Endothelial cell of umbilical vein (primary cell): ENCODE measurements at regions not wholly inside any gene's neighbourhood (a gene's known extent, or its start where the extent isn't known, plus 50 kb on each side); places are given as distances from the start of the nearest gene placed in this dataset.

Source experiments
- BruUV-seq: library from RNA; stranded (reverse); fragments of 400-500 nt; replicated peaks from 2 replicates; lab custom pipeline; 2021; lab: Mats Ljungman, UMichigan
- CTCF ChIA-PET: fragments of 300-600, 350-600 bp; sonication (Branson Sonifier 250); formaldehyde crosslinking; loops from one replicate; lab custom pipeline; 2021; ENCODE audit warnings: antibody characterized with exemption, inconsistent platforms; lab: Charles Lee
- POLR2A ChIA-PET: fragments of 300-600, 350-600 bp; sonication (Branson Sonifier 250); formaldehyde crosslinking; loops from one replicate; lab custom pipeline; 2021; ENCODE audit warnings: antibody characterized with exemption, inconsistent platforms; lab: Charles Lee
- DNase-seq: peaks from one replicate; pipeline ENCODE4 v3.0.0-alpha.2; 2011; ENCODE audit warnings: low read depth, low spot score
- FAIRE-seq: peaks from 2 replicates; lab custom pipeline; 2011; peaks lifted over from hg19 to GRCh38; lab: Jason Lieb, UNC
- H2AFZ ChIP-seq: 2 replicates; pipeline ENCODE4 v1.6.0; 2012; ENCODE audit warnings: low read depth, low read length, control low read depth, inconsistent platforms
- H3K27ac ChIP-seq: 2 replicates; pipeline ENCODE4 v1.5.1; 2011; ENCODE audit warnings: low read depth, mild to moderate bottlenecking, control low read depth, low read length, moderate library complexity; ENCODE audit not compliant: insufficient read depth
- H3K27me3 ChIP-seq, 2 experiments: 2 replicates each; pipeline versions ENCODE4 v1.6.0 to v1.6.1; 2011; ENCODE audit warnings: low read length in 2 of 2, mixed read lengths in 1 of 2; ENCODE audit not compliant: control insufficient read depth in 2 of 2, insufficient read depth in 2 of 2
- H3K36me3 ChIP-seq, 2 experiments: 2 replicates in 1 of 2; 3 replicates in 1 of 2; pipeline ENCODE4 v1.5.1; 2011; ENCODE audit warnings: low read length in 2 of 2, mild to moderate bottlenecking in 1 of 2, moderate library complexity in 1 of 2; ENCODE audit not compliant: control insufficient read depth in 2 of 2, insufficient read depth in 2 of 2; ENCODE audit errors: extremely low read depth in 1 of 2
- H3K4me1 ChIP-seq: 3 replicates; pipeline ENCODE4 v1.5.1; 2011; ENCODE audit warnings: mild to moderate bottlenecking, low read length; ENCODE audit not compliant: control insufficient read depth, insufficient read depth; ENCODE audit errors: extremely low read depth
- H3K4me2 ChIP-seq: 2 replicates; pipeline ENCODE4 v1.6.1; 2011; ENCODE audit warnings: low read length, control low read depth, mixed read lengths; ENCODE audit not compliant: insufficient read depth
- H3K4me3 ChIP-seq, 3 experiments: fragments of 200-600 bp in 1 of 3; sonication (generic), shearing (Covaris generic) in 1 of 3; replicated peaks in 1 of 3; 2 replicates each; pipeline ENCODE4 v1.5.1; 2011 to 2016; ENCODE audit warnings: control low read depth in 3 of 3, low read length in 3 of 3, mild to moderate bottlenecking in 2 of 3, inconsistent platforms in 1 of 3, low read depth in 1 of 3, moderate library complexity in 1 of 3; ENCODE audit not compliant: insufficient read depth in 1 of 3
- H3K79me2 ChIP-seq: 2 replicates; pipeline ENCODE4 v1.6.0; 2012; ENCODE audit warnings: low read length, inconsistent platforms; ENCODE audit not compliant: control insufficient read depth, insufficient read depth
- H3K9ac ChIP-seq: replicated peaks from 2 replicates; pipeline ENCODE3; 2011; ENCODE audit warnings: low read length, control low read depth; ENCODE audit not compliant: insufficient read depth; ENCODE audit errors: extremely low read depth
- H3K9me1 ChIP-seq: replicated peaks from 3 replicates; pipeline ENCODE4 v1.6.0; 2011; ENCODE audit warnings: mild to moderate bottlenecking, low read length; ENCODE audit not compliant: control insufficient read depth, insufficient read depth; ENCODE audit errors: extremely low read depth
- H3K9me3 ChIP-seq: replicated peaks from 2 replicates; pipeline ENCODE4 v1.5.1; 2012; ENCODE audit warnings: low read length, inconsistent platforms; ENCODE audit not compliant: control insufficient read depth, insufficient read depth
- H4K20me1 ChIP-seq: replicated peaks from 2 replicates; pipeline ENCODE3; 2011; ENCODE audit warnings: mild to moderate bottlenecking, low read length; ENCODE audit not compliant: control insufficient read depth, insufficient read depth; ENCODE audit errors: extremely low read depth
- CTCF ChIP-seq, 2 donors: IDR thresholded peaks; 1 replicate in 1 of 2; 2 replicates in 1 of 2; pipeline ENCODE4 v1.5.1; 2011; ENCODE audit warnings: low read length in 2 of 2, mild to moderate bottlenecking in 2 of 2, moderate library complexity in 2 of 2, control low read depth in 1 of 2, inconsistent platforms in 1 of 2, low read depth in 1 of 2; ENCODE audit not compliant: insufficient read depth in 1 of 2; ENCODE audit errors: extremely low read depth in 1 of 2
- EZH2 ChIP-seq: IDR thresholded peaks from 2 replicates; pipeline ENCODE4 v1.6.1; 2012; ENCODE audit warnings: borderline replicate concordance, low read depth, mild to moderate bottlenecking, moderate library complexity, low read length, inconsistent platforms; ENCODE audit not compliant: severe bottlenecking
- FOS ChIP-seq: IDR thresholded peaks from 2 replicates; pipeline ENCODE4 v1.6.1; 2011; ENCODE audit warnings: mild to moderate bottlenecking, low read length, moderate library complexity, borderline replicate concordance; ENCODE audit not compliant: insufficient read depth
- GATA2 ChIP-seq: IDR thresholded peaks from 2 replicates; pipeline ENCODE4 v1.7.0; 2011; ENCODE audit warnings: low read depth, mild to moderate bottlenecking, moderate library complexity, mixed read lengths, low read length; ENCODE audit not compliant: insufficient read length, insufficient read depth
- JUN ChIP-seq: IDR thresholded peaks from 2 replicates; pipeline ENCODE4 v1.6.1; 2011; ENCODE audit warnings: borderline replicate concordance, low read depth; ENCODE audit not compliant: insufficient read length, insufficient read depth
- MAX ChIP-seq: IDR thresholded peaks from 2 replicates; pipeline ENCODE4 v1.6.1; 2011; ENCODE audit not compliant: insufficient read depth, insufficient read length
- MYC ChIP-seq: IDR thresholded peaks from one replicate; pipeline ENCODE4 v1.6.1; 2011; ENCODE audit warnings: mild to moderate bottlenecking, low read depth, low read length
- POLR2A ChIP-seq: IDR thresholded peaks from 2 replicates; pipeline ENCODE4 v1.6.1; 2012; ENCODE audit warnings: low read depth, mild to moderate bottlenecking, control low read depth, low read length
- POLR2AphosphoS5 ChIP-seq: IDR thresholded peaks from 2 replicates; pipeline ENCODE4 v1.6.1; 2012; ENCODE audit warnings: low read depth, mild to moderate bottlenecking, control low read depth, low read length, moderate library complexity; ENCODE audit not compliant: insufficient read depth
- dilution Hi-C: fragments of 300-500 bp; cut with MboI; formaldehyde crosslinking; loops from one replicate; pipeline ENCODE4 v1.15.0; 2019; ENCODE audit warnings: low sequenced_read_pairs; ENCODE audit not compliant: extremely low pct_ligation_motif_present
- intact Hi-C: fragments of 100-400 bp; cut with micrococcal nuclease; formaldehyde crosslinking; loops from one replicate; pipeline ENCODE4 v1.10.0; 2022

- Histone ChIP-seq H2AFZ (no peak overlapping the region), H3K27me3 (peaks cover 1 to 2% of the 10 kb centered on the region in 2 experiments), H3K27ac (no peak overlapping the region), H3K9me1 (no peaks in the 10 kb centered on the region), H3K36me3 (no peaks in the 10 kb centered on the region), H3K9me3 (no peaks in the 10 kb centered on the region), H3K4me2 (no peak overlapping the region), H3K9ac (no peak overlapping the region), H4K20me1 (no peaks in the 10 kb centered on the region), H3K4me1 (no peaks in the 10 kb centered on the region), H3K79me2 (no peaks in the 10 kb centered on the region), H3K4me3 (no peak overlapping the region)
- TF ChIP-seq GATA2 (no peak), FOS (no peak), EZH2 (no peak), JUN (no peak), MAX (no peak), CTCF (IDR thresholded peaks at IDR 0.05; ENCODE audit: extremely low read depth in 1 of 2, insufficient read depth in 1 of 2, low read depth in 1 of 2, low read length in 2 of 2) (no peak), MYC (no peak), POLR2AphosphoS5 (no peak), POLR2A (no peak)
- intact Hi-C loops, result no loop called here
- BruUV-seq, result no TSS peak
- POLR2A ChIA-PET, result no interaction called here
- CTCF ChIA-PET, result no interaction called here
- no peak for FAIRE-seq
- no peak for DNase-seq
- dilution Hi-C loops, result no loop called here
These were observed 806.1 kb upstream of the MAP3K7 start for GRCh38 chr6:91392951-91393350.
